ENCODE measurements at regions not wholly inside any gene's neighbourhood (a gene's known extent, or its start where the extent isn't known, plus 50 kb on each side); places are given as distances from the start of the nearest gene placed in this dataset.

DNA sequence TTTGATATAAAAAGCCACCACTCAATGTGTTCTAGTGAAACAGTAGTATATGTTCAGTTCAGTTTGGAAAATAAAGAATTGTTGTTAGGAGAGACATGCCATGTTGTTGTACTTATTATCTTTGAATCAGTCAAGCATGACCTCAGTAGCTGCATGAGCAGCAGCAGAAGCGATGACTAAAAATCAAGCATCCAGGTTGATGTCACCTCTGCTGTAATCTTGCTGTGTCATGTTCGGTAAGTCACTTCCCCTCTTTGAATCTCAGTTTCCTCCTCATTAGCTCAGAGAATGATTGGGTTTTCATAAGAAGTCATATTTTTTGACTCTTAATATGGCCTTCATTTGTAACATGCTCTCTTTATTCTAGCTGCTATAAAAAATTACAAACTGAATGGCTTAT is 428.4 kb upstream of the B3GALT2 start:
- TF ChIP-seq CTCF (IDR thresholded peaks at IDR 0.05; ENCODE audit: low read depth, low read length, poor library complexity, severe bottlenecking) = no peak
- no peak for TF ChIP-seq EZH2phosphoT487 (IDR thresholded peaks at IDR 0.05; ENCODE audit: borderline replicate concordance, low read length)
